ENCODE measurements at regions not wholly inside any gene's neighbourhood (a gene's known extent, or its start where the extent isn't known, plus 50 kb on each side); places are given as distances from the start of the nearest gene placed in this dataset.

GRCh38 chr1:228848406-228848805, 113.1 kb downstream of the RHOU start:
- no peak for DNase-seq (ENCODE audit: low read depth)

GRCh38 chr1:228849011-228849541, 113.8 kb downstream of the RHOU start:
- DNase-seq (ENCODE audit: low read depth), result no peak

- no peak for DNase-seq (ENCODE audit: low read depth)
Observed at GRCh38 chr1:228850141-228851100, 115.1 kb downstream of the RHOU start.

DNA sequence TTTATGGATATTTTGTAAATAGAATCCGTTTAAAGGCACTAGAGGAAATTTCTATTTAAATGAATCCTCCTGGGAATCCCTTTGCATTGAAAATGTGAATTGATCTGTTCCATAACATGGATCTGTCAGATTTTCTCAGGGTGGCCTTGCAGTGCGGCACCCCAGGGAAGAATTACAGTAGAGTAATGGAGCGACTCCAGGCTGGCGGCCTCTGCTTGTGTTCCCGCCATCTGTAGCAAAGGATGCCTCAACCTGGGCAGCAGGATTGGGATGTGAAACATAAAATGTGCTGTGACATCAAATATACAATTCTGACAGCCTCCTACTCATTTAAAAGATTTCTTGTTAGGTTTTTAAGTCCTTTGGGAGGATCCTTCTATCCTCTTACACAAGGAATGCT, 115.9 kb downstream of the RHOU start:
- no peak for DNase-seq (ENCODE audit: low read depth)

DNA sequence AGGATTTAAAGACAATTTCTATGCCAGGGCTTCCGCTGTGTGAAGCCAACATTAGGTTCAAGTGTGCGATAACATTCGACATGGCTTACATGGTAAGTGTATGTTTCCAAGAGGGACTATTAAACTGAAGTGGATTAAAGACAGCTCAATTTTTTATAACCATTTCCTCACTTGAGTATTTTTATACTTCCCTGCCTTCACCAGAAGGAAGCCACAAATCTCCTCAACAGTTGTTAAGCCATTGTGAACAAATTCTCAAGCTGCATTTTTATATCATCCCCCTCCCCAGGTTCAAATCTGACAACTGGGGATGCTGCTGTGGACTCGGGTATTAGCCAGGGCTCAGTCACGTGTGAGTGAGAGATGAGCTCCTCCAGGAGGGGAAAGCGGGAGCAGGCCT, 116.3 kb downstream of the RHOU start:
- no peak for DNase-seq (ENCODE audit: low read depth)

DNA sequence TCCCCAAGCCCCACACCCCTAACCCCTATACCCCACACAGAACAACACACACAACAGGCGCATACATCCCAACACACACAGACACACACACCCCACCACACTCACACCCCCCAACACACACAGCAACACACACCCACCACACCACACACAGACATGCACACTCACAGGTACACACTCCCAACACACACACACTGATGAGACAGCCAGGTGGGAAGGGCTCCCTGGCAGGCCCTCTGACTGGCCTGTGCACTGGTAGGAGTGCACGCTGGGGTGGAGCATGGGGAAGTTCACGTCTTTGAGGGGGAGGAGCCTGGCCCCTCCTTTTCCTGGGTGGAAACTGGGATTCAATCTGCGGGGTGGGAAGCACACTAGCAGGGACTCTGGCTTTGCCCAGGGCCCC, 116.7 kb downstream of the RHOU start:
- DNase-seq (ENCODE audit: low read depth), result no peak

- no peak for DNase-seq (ENCODE audit: low read depth)
Observed at GRCh38 chr1:228852511-228853088, 117.3 kb downstream of the RHOU start.

DNA sequence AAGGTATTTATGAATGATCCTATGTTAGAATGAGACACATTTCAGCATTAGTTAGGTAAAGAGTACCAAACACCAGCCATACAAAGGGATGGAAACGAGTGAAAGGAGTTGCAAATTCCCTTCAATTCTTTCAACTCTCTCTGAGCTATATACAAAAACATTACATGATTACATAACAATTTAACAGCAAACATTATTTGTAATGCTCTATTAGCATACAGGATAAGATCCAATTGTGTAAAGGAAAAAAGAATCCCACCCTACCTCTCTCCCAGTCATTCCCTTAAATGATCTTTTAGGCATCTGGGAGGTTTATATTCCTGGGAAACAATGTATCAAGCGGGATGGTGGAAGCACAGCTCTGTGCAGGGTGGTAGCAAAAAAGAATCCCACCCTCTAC, 117.9 kb downstream of the RHOU start:
- DNase-seq (ENCODE audit: low read depth), result no peak

DNA sequence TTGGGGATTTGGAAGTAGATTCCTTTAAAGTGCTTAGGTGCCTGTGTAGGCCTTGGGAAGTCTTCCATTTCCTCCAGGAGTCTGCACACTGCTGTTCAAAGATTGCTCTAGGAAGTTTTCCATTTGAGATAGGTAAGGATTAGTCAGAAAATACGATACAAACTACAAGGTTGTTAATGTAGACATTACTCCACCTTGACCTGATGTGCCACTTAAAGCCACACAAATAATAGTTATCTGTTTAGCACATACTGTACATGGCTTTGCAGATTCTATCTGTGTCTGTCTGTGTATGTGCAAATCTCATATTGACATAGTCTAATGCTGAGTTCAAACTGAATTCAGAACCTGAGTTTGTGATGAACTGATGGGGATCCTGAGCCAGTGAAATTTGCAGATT, 118.4 kb downstream of the RHOU start:
- DNase-seq (ENCODE audit: low read depth), result no peak

DNA sequence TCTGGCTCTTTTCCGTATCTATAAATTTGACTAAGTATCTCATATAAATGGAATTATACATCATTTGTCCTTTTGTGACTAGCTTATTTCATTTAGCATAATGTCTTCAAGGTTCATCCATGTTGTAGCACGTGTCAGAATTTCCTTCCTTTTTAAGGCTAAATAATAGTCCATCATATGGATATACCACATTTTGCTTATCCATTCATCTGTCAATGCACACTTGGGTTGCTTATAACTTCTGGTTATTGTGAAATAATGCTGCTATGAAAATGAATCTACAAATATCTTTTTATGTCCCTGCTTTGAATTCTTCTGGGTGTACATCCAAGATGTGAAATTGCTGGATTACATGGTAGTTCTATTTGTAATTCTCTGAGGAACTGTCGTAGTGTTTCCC, 119.6 kb downstream of the RHOU start:
- no peak for DNase-seq (ENCODE audit: low read depth)

GRCh38 chr1:228857611-228858010, 122.3 kb downstream of the RHOU start:
- no peak for DNase-seq (ENCODE audit: low read depth)

DNA sequence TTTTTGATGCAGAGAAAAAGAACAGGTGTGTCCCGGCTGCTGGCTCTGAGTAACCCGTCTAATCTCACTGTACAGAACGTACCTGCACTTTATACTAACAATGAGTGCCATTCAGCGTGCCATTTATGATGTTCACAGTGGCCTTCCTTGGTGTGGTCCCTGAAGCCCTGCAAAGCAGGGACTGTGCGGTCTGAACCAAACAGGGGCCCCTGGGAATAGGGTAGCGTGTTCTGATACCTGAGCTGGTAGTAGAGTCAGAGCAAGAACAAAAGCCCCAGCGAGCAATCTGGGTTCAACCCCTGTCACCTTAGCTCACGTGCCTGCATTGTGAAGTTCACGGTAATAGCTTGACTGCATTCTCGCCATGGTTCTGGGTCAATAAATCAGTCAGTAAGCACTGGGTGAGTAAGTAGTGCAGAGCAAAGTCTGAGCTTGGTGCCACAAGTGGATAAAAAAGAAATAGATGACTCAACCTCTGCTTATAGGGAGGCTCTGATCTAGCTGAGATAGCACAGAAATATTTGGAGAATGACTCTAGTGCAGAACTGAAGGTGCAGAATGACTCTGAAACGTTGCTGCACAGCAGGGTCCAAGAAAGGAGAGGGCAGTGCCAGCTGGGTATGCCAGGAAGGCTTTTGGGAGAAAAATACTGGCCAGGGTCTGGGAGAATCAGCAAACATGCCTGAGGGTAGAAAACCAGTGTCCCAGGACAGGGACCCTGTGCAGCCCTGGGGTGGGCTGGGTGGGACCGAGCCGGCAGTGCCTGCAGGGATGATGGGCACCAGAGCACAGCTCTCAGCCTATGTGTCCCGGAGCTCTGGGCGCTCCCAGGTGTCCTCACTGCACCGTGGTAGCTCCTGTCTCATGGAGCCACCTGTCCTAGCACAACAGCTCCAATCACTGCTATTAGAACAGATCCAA, 125.9 kb downstream of the RHOU start:
- no peak for DNase-seq (ENCODE audit: low read depth)

DNA sequence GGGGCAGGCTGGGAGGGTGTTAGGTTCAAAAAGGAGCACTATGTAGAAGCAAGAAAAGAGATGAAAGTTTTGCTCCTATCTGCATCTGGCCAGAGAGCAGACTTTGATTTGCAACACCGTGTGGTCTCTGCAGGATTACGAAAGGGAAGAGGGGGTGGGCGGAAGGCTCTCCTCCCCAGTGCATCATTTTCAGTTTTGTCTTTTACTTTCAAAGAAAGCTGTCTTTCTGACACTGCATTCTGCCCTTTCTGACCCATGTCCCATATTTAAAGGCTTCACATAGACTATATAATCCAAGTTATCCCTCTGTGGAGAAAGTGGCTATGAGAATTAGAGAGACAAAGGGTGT, 126.5 kb downstream of the RHOU start:
- no peak for DNase-seq (ENCODE audit: low read depth)

DNA sequence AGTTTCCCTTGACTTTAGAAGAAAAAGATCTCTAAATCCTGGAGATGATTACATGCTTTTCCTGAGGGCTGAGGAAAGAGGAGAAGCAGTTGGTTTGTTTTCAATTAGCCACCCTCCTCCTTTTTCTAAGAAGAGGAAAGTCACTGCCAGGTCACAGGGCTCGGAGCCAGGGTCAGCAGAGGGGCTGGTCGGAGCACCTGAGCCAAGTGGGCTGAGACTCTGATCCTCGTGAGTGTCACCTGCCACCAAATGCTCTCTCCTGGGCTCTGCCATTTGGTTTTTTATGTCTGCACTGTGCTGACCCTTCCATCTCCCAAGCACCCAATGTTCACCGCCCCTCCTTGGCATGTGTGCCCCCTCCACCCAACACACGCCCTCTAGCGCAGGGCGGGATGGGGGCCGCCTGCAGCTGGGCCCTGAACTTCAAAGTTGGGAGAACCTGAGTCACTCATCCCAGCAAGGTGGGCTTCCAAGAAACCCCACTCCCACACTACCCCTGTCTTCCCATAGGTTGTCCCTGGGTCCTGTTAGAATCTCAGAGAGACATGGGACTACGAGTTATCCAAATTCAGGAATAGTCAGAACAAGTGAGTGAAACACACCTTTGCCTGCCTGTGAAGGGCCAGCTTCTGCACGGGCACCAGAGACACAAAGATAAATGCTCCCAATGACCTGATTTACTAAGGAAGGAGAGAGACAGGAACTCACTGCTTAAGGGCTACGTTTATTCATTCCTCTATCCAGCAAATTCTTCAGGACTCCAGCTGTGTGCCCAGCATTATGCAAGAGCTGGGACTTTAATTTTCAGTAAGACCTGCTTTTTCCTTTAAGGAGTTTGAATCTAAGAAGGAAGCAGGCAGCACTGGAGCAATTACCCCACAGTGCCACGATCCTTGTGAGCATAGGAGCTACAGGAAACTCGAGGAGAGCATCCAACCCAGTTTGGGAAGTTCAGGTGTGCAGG, 127.5 kb downstream of the RHOU start:
- DNase-seq (ENCODE audit: low read depth), result no peak

- no peak for DNase-seq (ENCODE audit: low read depth)
Observed at GRCh38 chr1:228863776-228864175, 128.5 kb downstream of the RHOU start.

DNA sequence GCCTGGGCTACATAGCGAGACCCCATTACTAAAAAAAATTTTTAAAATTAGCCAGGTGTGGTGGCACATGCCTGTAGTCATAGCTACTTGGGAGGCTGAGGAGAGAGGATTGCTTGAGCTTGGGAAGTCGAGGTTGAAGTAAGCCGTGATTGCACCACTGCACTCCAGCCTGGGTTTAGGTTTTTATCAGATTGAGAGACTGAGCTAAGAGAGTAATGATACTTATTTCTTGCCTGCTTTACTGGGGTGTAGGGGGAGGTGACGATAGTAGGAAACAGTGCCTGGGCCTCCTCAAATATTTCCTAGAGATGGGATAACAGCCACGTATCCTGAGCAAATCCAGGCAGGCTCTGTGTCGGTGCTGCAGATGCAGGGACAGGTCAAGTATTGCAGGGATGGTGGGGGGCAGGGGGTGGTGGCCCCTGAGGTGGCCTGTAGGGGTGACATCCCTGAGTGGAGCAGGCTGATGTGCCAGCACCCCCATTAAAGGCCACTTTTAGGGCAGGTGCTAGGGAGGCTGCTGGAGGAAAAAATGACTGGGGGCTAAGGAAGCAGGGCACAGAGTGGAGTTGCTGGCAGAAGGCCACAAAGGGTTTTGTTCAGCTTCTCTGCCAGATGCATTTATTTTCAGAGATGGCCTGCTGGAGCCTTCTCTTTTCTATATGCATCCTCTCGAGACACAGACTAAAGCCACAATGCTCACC, 130.5 kb downstream of the RHOU start:
- DNase-seq (ENCODE audit: low read depth), result no peak

GRCh38 chr1:228866468-228866867, 131.2 kb downstream of the RHOU start:
- DNase-seq (ENCODE audit: low read depth), result no peak

DNA sequence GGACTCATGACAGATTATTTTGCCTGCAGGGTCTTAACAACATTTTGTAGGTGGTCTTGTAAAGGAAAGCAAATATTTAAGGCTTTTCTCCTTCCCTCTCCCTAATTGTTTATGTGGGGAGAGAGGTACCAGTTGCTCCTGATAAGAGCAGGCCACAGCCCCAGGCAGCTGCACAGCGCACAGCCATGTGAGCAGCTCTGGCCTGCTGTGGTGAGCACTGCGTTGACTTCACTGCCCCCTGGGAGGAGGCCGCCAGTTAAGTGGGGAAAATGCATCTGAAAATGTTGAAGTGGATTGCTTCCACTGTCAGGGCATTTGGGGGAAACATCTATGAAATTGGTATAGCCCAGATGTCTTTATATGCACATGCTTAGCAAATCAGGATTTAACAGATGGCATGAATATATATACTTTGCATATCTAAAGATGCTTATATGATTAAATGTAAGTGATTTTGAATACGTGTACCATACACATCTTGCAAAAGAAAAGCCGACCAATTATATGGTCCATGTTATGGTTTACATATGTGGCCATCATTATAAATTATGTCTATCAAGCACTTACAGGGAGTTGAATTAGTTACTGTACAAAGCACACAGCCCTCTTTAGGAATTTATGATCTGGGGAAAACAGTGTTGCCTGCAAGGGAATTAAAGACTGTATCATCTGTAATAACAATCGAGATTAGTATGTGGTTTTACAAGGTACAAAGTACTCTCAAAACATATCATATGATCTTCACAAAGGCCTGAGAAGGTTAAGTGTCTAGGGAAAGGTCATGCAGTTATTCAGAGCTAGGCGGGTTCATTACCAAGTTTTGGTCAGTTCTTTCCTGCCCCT, 132.1 kb downstream of the RHOU start:
- DNase-seq (ENCODE audit: low read depth), result no peak

GRCh38 chr1:228867951-228868730, 132.9 kb downstream of the RHOU start:
- no peak for DNase-seq (ENCODE audit: low read depth)
